H9 (cell line): ENCODE measurements at regions not wholly inside any gene's neighbourhood (a gene's known extent, or its start where the extent isn't known, plus 50 kb on each side); places are given as distances from the start of the nearest gene placed in this dataset.

Experiments
- DNase-seq: peaks from one replicate; pipeline ENCODE4 v3.0.0-alpha.2; 2017
- H2AFZ ChIP-seq: one replicate; pipeline ENCODE4 v1.6.1; 2013; ENCODE audit warnings: mild to moderate bottlenecking, low read length, control low read depth, moderate library complexity
- H2AK5ac ChIP-seq: 2 replicates; pipeline ENCODE4 v1.6.1; 2013; ENCODE audit warnings: low read length, control low read depth, mixed read lengths; ENCODE audit not compliant: insufficient read length
- H2BK120ac ChIP-seq: one replicate; pipeline ENCODE4 v1.6.1; 2013; ENCODE audit warnings: low read depth, mild to moderate bottlenecking, low read length, control low read depth, inconsistent platforms; ENCODE audit not compliant: poor library complexity, severe bottlenecking
- H2BK12ac ChIP-seq: 2 replicates; pipeline ENCODE4 v1.6.1; 2013; ENCODE audit warnings: low read length, control low read depth, mixed read lengths, low read depth; ENCODE audit not compliant: insufficient read length
- H2BK15ac ChIP-seq: 2 replicates; pipeline ENCODE4 v1.6.1; 2013; ENCODE audit warnings: low read depth, low read length, control low read depth
- H2BK20ac ChIP-seq: one replicate; pipeline ENCODE4 v1.6.1; 2013; ENCODE audit warnings: low read depth, mild to moderate bottlenecking, low read length, control low read depth, inconsistent platforms; ENCODE audit not compliant: poor library complexity, severe bottlenecking
- H2BK5ac ChIP-seq: 2 replicates; pipeline ENCODE4 v1.6.1; 2013; ENCODE audit warnings: low read length, control low read depth, mixed read lengths; ENCODE audit not compliant: insufficient read length
- H3K14ac ChIP-seq: 2 replicates; pipeline ENCODE4 v1.6.1; 2013; ENCODE audit warnings: low read length, control low read depth; ENCODE audit not compliant: insufficient read depth
- H3K18ac ChIP-seq: 2 replicates; pipeline ENCODE4 v1.6.1; 2013; ENCODE audit warnings: low read depth, mild to moderate bottlenecking, mixed read lengths, low read length, control low read depth; ENCODE audit not compliant: insufficient read length
- H3K23ac ChIP-seq: 2 replicates; pipeline ENCODE4 v1.6.1; 2013; ENCODE audit warnings: low read length, control low read depth, mixed read lengths, low read depth; ENCODE audit not compliant: insufficient read length
- H3K23me2 ChIP-seq: 2 replicates; pipeline ENCODE4 v1.6.1; 2013; ENCODE audit warnings: low read depth, mild to moderate bottlenecking, mixed read lengths, low read length, control low read depth; ENCODE audit not compliant: insufficient read length, poor library complexity, severe bottlenecking
- H3K27ac ChIP-seq: 2 replicates; pipeline ENCODE4 v1.5.1; 2013; ENCODE audit warnings: low read length, control low read depth, mixed read lengths, low read depth; ENCODE audit not compliant: insufficient read length
- H3K27me3 ChIP-seq: 2 replicates; pipeline ENCODE4 v1.6.1; 2013; ENCODE audit warnings: low read length, control low read depth, inconsistent platforms; ENCODE audit not compliant: insufficient read depth
- H3K4ac ChIP-seq: 2 replicates; pipeline ENCODE4 v1.6.1; 2013; ENCODE audit warnings: low read depth, mild to moderate bottlenecking, control low read depth, inconsistent platforms, low read length, moderate library complexity
- H3K4me1 ChIP-seq: 2 replicates; pipeline ENCODE4 v1.6.1; 2013; ENCODE audit warnings: low read length, control low read depth, inconsistent platforms; ENCODE audit not compliant: insufficient read depth
- H3K4me2 ChIP-seq: 2 replicates; pipeline ENCODE4 v1.6.1; 2013; ENCODE audit warnings: low read length, control low read depth, mixed read lengths; ENCODE audit not compliant: insufficient read length, insufficient read depth
- H3K56ac ChIP-seq: 2 replicates; pipeline ENCODE4 v1.6.1; 2013; ENCODE audit warnings: low read depth, mild to moderate bottlenecking, mixed read lengths, low read length, control low read depth; ENCODE audit not compliant: insufficient read length
- H3K79me1 ChIP-seq: 2 replicates; pipeline ENCODE4 v1.6.1; 2013; ENCODE audit warnings: low read depth, mild to moderate bottlenecking, moderate library complexity, low read length, control low read depth, inconsistent platforms; ENCODE audit not compliant: insufficient read depth, poor library complexity, severe bottlenecking
- H3K79me2 ChIP-seq: 2 replicates; pipeline ENCODE4 v1.6.1; 2013; ENCODE audit warnings: low read length, control low read depth, inconsistent platforms; ENCODE audit not compliant: insufficient read depth
- H3K9ac ChIP-seq: 2 replicates; pipeline ENCODE4 v1.6.1; 2013; ENCODE audit warnings: low read length, control low read depth, mixed read lengths; ENCODE audit not compliant: insufficient read length; ENCODE audit errors: extremely low read depth
- H3K9me3 ChIP-seq: one replicate; pipeline ENCODE4 v1.6.1; 2013; ENCODE audit warnings: low read depth, low read length, inconsistent platforms; ENCODE audit not compliant: control insufficient read depth
- H3T11ph ChIP-seq: one replicate; pipeline ENCODE4 v1.6.1; 2013; ENCODE audit warnings: mild to moderate bottlenecking, low read length, control low read depth, inconsistent platforms
- H4K20me1 ChIP-seq: one replicate; pipeline ENCODE4 v1.6.1; 2013; ENCODE audit not compliant: control insufficient read depth, insufficient read length, insufficient read depth
- H4K5ac ChIP-seq: 2 replicates; pipeline ENCODE4 v1.6.1; 2013; ENCODE audit warnings: low read depth, mild to moderate bottlenecking, mixed read lengths, low read length, control low read depth; ENCODE audit not compliant: insufficient read length
- H4K8ac ChIP-seq: replicated peaks from 2 replicates; pipeline ENCODE4 v1.6.1; 2013; ENCODE audit warnings: low read length, control low read depth, mixed read lengths, low read depth; ENCODE audit not compliant: insufficient read length
- H4K91ac ChIP-seq: 2 replicates; pipeline ENCODE4 v1.6.1; 2013; ENCODE audit warnings: low read depth, mild to moderate bottlenecking, moderate library complexity, mixed read lengths, low read length, control low read depth; ENCODE audit not compliant: insufficient read length
- H3K27ac Mint-ChIP-seq, 3 experiments: 2 replicates in 2 of 3; 3 replicates in 1 of 3; pipeline ENCODE4 v1.8.0; 2020 to 2021; ENCODE audit warnings: mixed read lengths in 3 of 3, mild to moderate bottlenecking in 1 of 3, moderate library complexity in 1 of 3
- H3K27me3 Mint-ChIP-seq: 2 replicates; pipeline ENCODE4 v1.8.0; 2021; ENCODE audit warnings: low read depth, mild to moderate bottlenecking, moderate library complexity, mixed read lengths
- H3K36me3 Mint-ChIP-seq, 3 experiments: 2 replicates in 2 of 3; 3 replicates in 1 of 3; pipeline ENCODE4 v1.8.0; 2020 to 2021; ENCODE audit warnings: low read depth in 3 of 3, mixed read lengths in 3 of 3; ENCODE audit not compliant: insufficient read depth in 1 of 3
- H3K4me1 Mint-ChIP-seq, 2 experiments: 2 replicates each; pipeline ENCODE4 v1.8.0; 2020; ENCODE audit warnings: mixed read lengths in 2 of 2
- H3K4me3 Mint-ChIP-seq, 2 experiments: 2 replicates in 1 of 2; 3 replicates in 1 of 2; pipeline ENCODE4 v1.8.0; 2020 to 2021; ENCODE audit warnings: mild to moderate bottlenecking in 2 of 2, mixed read lengths in 2 of 2, moderate library complexity in 1 of 2
- H3K9me3 Mint-ChIP-seq, 2 experiments: 2 replicates in 1 of 2; 3 replicates in 1 of 2; pipeline ENCODE4 v1.8.0; 2020; ENCODE audit warnings: mild to moderate bottlenecking in 2 of 2, mixed read lengths in 2 of 2, moderate library complexity in 1 of 2
- TF ChIP-seq, protein P1 (sequence below): fragments of 200-600 bp; sonication (generic); conservative IDR thresholded peaks from 3 replicates; pipeline ENCODE4 v1.8.0; 2021; ENCODE audit warnings: antibody characterized with exemption, mild to moderate bottlenecking

DNA sequence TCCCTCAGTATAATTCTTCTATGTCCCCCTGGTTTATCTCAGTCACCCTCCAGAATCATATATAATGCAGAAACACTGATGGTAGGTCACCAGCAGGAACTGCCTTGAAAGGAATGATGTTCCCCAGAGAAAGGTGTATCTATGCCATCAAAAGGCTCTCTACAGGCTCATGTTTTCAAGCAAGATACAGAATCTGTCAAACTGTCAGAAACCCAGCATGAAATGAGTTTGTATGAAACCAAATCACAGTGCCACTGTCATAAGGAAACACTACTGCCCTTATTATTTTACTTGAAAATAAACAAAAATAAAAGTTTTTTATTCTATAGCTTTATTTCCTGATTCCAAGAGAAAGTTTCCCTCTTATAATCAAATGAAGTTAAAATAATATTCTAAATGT is 1064.5 kb upstream of the DDX18 start:
- Histone ChIP-seq H3K27me3 (no peaks in the 10 kb centered on the region), H2BK20ac (no peak overlapping the region), H4K20me1 (no peaks in the 10 kb centered on the region), H4K5ac (no peak overlapping the region), H3K56ac (no peak overlapping the region), H3K79me2 (no peaks in the 10 kb centered on the region), H3K4me2 (no peak overlapping the region), H3K18ac (no peak overlapping the region), H3T11ph (no peak overlapping the region), H2BK12ac (no peak overlapping the region), H3K14ac (no peak overlapping the region), H3K23ac (no peak overlapping the region), H2BK5ac (no peak overlapping the region), H3K9ac (no peak overlapping the region), H3K9me3 (no peaks in the 10 kb centered on the region), H2AK5ac (no peak overlapping the region), H2BK120ac (no peak overlapping the region), H3K4me1 (peaks cover under 1% of the 10 kb centered on the region; the same call in 1 of the 2 replicates), H4K91ac (no peak overlapping the region), H3K79me1 (no peaks in the 10 kb centered on the region), H2BK15ac (no peak overlapping the region), H3K27ac (no peak overlapping the region), H3K4ac (no peak overlapping the region), H4K8ac (no peak overlapping the region), H3K23me2 (no peaks in the 10 kb centered on the region), H2AFZ (no peak overlapping the region)
- H3K36me3 Mint-ChIP-seq: no peaks in the 10 kb centered on the region
- H3K27ac Mint-ChIP-seq: no peak overlapping the region
- no peak overlapping the region for H3K4me3 Mint-ChIP-seq
- H3K9me3 Mint-ChIP-seq: no peaks in the 10 kb centered on the region
- TF ChIP-seq, protein P1, sequence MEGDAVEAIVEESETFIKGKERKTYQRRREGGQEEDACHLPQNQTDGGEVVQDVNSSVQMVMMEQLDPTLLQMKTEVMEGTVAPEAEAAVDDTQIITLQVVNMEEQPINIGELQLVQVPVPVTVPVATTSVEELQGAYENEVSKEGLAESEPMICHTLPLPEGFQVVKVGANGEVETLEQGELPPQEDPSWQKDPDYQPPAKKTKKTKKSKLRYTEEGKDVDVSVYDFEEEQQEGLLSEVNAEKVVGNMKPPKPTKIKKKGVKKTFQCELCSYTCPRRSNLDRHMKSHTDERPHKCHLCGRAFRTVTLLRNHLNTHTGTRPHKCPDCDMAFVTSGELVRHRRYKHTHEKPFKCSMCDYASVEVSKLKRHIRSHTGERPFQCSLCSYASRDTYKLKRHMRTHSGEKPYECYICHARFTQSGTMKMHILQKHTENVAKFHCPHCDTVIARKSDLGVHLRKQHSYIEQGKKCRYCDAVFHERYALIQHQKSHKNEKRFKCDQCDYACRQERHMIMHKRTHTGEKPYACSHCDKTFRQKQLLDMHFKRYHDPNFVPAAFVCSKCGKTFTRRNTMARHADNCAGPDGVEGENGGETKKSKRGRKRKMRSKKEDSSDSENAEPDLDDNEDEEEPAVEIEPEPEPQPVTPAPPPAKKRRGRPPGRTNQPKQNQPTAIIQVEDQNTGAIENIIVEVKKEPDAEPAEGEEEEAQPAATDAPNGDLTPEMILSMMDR: no peak
- no peak for DNase-seq
- no peaks in the 10 kb centered on the region for H3K27me3 Mint-ChIP-seq
- H3K4me1 Mint-ChIP-seq: peaks cover 16% of the 10 kb centered on the region in 2 experiments
